ENCODE measurements at regions not wholly inside any gene's neighbourhood (a gene's known extent, or its start where the extent isn't known, plus 50 kb on each side); places are given as distances from the start of the nearest gene placed in this dataset.

GRCh38 chr5:172535108-172535445 lies 80.8 kb upstream of the SH3PXD2B start:
- no peak for TF ChIP-seq CTCF (IDR thresholded peaks at IDR 0.05)
- no peak for TF ChIP-seq POLR2A (IDR thresholded peaks at IDR 0.05)
